SK-N-DZ (cell line): ENCODE measurements at regions not wholly inside any gene's neighbourhood (a gene's known extent, or its start where the extent isn't known, plus 50 kb on each side); places are given as distances from the start of the nearest gene placed in this dataset.
A peak's percentile ranks its signal among the peaks of the same experiment; 100 is the strongest.
"Not testable (repeated sequence)": the region's sequence is repeated elsewhere in the genome, so short reads cannot be mapped to it uniquely, and the experiment has no call there.

Source experiments
- DNase-seq: peaks from one replicate; pipeline ENCODE4 v3.0.0-alpha.2; 2015; ENCODE audit warnings: low spot score

GRCh38 chr6:6091608-6092002 is 84.9 kb upstream of the NRN1 start:
- no peak for DNase-seq

GRCh38 chr6:6090861-6091607 is 84.3 kb upstream of the NRN1 start:
- no peak for DNase-seq

GRCh38 chr6:6085928-6086668 is 79.4 kb upstream of the NRN1 start:
- no peak for DNase-seq

- no peak for DNase-seq
Measured at GRCh38 chr6:6080975-6081374, 74.2 kb upstream of the NRN1 start.

- DNase-seq, result no peak
Measured at GRCh38 chr6:6074190-6074589, 67.5 kb upstream of the NRN1 start.

- DNase-seq, result not testable (repeated sequence)
Measured at GRCh38 chr6:6068157-6068556, 61.4 kb upstream of the NRN1 start.

GRCh38 chr6:6058054-6058444 is 51.3 kb upstream of the NRN1 start:
- DNase-seq, result no peak

- DNase-seq, result peak; percentile 38
Measured at GRCh38 chr6:6057442-6058053, 50.8 kb upstream of the NRN1 start.
